Activated effector memory CD4-positive, alpha-beta T cell treated with Interleukin-2 at 50 U/mL for 16 hours (primary cell): ENCODE measurements at regions not wholly inside any gene's neighbourhood (a gene's known extent, or its start where the extent isn't known, plus 50 kb on each side); places are given as distances from the start of the nearest gene placed in this dataset.

ENCODE experiments used
- DNase-seq: peaks from one replicate; pipeline ENCODE4 v3.0.0-alpha.2; 2020

GRCh38 chr9:96031366-96031824 is 155.9 kb downstream of the ERCC6L2 start:
- DNase-seq, result no peak

- DNase-seq, result no peak
Observed at GRCh38 chr9:96029722-96030530, 154.4 kb downstream of the ERCC6L2 start.

- no peak for DNase-seq
Observed at GRCh38 chr9:96027251-96028131, 152.0 kb downstream of the ERCC6L2 start.

- DNase-seq, result no peak
Observed at GRCh38 chr9:96026655-96027213, 151.2 kb downstream of the ERCC6L2 start.

GRCh38 chr9:96025995-96026602 is 150.6 kb downstream of the ERCC6L2 start:
- no peak for DNase-seq

GRCh38 chr9:96023486-96023885 is 148.0 kb downstream of the ERCC6L2 start:
- no peak for DNase-seq

- DNase-seq, result no peak
Observed at GRCh38 chr9:96022445-96023051, 147.1 kb downstream of the ERCC6L2 start.

GRCh38 chr9:96021551-96022444 is 146.3 kb downstream of the ERCC6L2 start:
- DNase-seq, result no peak

GRCh38 chr9:96020792-96021550 is 145.5 kb downstream of the ERCC6L2 start:
- peak; percentile 36 for DNase-seq

GRCh38 chr9:96020300-96020791 is 144.9 kb downstream of the ERCC6L2 start:
- no peak for DNase-seq
